HFFc6 (cell line): ENCODE measurements at regions not wholly inside any gene's neighbourhood (a gene's known extent, or its start where the extent isn't known, plus 50 kb on each side); places are given as distances from the start of the nearest gene placed in this dataset.

Experiments used
- DNase-seq: peaks from one replicate; pipeline ENCODE4 v3.0.0-alpha.2; 2018
- H3K27ac Mint-ChIP-seq: 2 replicates; pipeline ENCODE4 v1.8.0; 2020; ENCODE audit warnings: mild to moderate bottlenecking, mixed read lengths
- H3K27me3 Mint-ChIP-seq: 2 replicates; pipeline ENCODE4 v1.8.0; 2021; ENCODE audit warnings: mild to moderate bottlenecking, moderate library complexity, mixed read lengths; ENCODE audit not compliant: insufficient read depth
- H3K36me3 Mint-ChIP-seq: 2 replicates; pipeline ENCODE4 v1.8.0; 2021; ENCODE audit warnings: low read depth, mixed read lengths
- H3K4me1 Mint-ChIP-seq: 2 replicates; pipeline ENCODE4 v1.8.0; 2020; ENCODE audit warnings: low read depth, mixed read lengths
- H3K4me3 Mint-ChIP-seq: 2 replicates; pipeline ENCODE4 v1.8.0; 2020; ENCODE audit warnings: mild to moderate bottlenecking, moderate library complexity, mixed read lengths
- H3K9me3 Mint-ChIP-seq: 2 replicates; pipeline ENCODE4 v1.8.0; 2020; ENCODE audit warnings: mild to moderate bottlenecking, mixed read lengths
- CTCF ChIP-seq: fragments of 200-600 bp; sonication (generic); IDR thresholded peaks from 2 replicates; pipeline ENCODE4 v1.5.0; 2021; ENCODE audit warnings: antibody characterized with exemption, mild to moderate bottlenecking

DNA sequence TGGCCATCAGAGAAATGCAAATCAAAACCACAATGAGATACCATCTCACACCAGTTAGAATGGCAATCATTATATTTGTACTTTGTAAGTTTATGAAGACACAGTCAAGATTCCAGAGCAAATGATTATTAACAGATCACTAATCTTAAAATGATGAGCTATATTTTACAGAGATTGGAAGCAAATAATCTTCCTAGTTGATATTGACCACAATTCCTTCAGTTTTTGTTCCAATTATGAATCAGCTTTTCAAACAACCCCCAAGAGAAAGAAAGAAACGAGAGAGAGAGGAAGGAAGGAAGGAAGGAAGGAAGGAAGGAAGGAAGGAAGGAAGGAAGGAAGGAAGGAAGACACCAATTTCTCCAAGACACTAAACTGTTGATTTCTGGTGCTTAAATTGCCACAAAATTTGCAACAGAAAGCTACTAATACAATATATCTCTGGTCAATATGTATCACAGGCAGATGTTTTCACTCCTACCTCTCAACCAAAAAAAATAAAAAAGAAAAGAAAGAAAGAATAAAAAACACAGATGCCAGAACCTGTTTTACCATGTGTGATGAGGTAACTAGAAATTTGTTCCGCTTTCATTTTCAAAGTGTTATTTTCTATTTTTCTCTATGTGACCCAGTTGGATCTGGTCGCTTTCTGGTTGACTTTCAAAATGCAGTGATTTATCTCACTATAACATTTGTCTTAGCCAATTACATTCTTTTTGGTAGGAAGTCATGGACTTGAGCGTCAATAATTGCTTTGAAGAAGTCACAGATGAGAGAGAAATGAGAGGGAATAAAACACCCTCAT lies 1609.6 kb downstream of the SI start:
- H3K27me3 Mint-ChIP-seq = no peaks in the 10 kb centered on the region
- H3K4me1 Mint-ChIP-seq = no peaks in the 10 kb centered on the region
- peaks cover 26% of the 10 kb centered on the region for H3K9me3 Mint-ChIP-seq
- TF ChIP-seq CTCF = no peak
- no peaks in the 10 kb centered on the region for H3K36me3 Mint-ChIP-seq
- no peak overlapping the region for H3K27ac Mint-ChIP-seq
- DNase-seq = no peak
- H3K4me3 Mint-ChIP-seq = no peak overlapping the region

DNA sequence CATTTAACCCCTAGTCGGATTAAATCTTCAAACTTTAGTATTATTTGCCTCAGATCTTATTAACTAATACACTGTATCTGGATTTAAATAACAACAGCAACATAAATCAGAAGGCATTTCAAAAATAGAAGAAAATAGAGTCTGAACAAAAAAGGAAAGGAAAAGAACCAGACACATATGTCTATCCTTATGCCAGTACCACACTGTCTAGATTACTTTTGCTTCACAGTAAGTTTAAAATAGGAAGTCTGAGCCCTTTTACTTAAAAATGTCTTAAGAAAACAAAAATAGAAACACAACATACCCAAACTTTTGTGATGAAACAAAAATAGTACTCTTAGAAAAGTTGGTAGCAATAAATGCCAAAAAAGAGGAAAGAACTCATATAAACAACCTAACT lies 1615.8 kb downstream of the SI start:
- H3K4me3 Mint-ChIP-seq = no peak overlapping the region
- DNase-seq = no peak
- TF ChIP-seq CTCF = no peak
- H3K4me1 Mint-ChIP-seq = no peaks in the 10 kb centered on the region
- H3K27me3 Mint-ChIP-seq = no peaks in the 10 kb centered on the region
- H3K36me3 Mint-ChIP-seq = no peaks in the 10 kb centered on the region
- H3K9me3 Mint-ChIP-seq = peaks cover 20% of the 10 kb centered on the region
- no peak overlapping the region for H3K27ac Mint-ChIP-seq

- Mint-ChIP-seq H3K4me3 (no peak overlapping the region), H3K9me3 (peaks cover 30% of the 10 kb centered on the region), H3K27me3 (no peaks in the 10 kb centered on the region), H3K36me3 (no peaks in the 10 kb centered on the region; the same call in 1 of the 2 replicates), H3K4me1 (no peaks in the 10 kb centered on the region), H3K27ac (no peak overlapping the region)
- DNase-seq = no peak
- TF ChIP-seq CTCF = no peak
Measured at GRCh38 chr3:163450698-163451097, 1627.6 kb downstream of the SI start.

DNA sequence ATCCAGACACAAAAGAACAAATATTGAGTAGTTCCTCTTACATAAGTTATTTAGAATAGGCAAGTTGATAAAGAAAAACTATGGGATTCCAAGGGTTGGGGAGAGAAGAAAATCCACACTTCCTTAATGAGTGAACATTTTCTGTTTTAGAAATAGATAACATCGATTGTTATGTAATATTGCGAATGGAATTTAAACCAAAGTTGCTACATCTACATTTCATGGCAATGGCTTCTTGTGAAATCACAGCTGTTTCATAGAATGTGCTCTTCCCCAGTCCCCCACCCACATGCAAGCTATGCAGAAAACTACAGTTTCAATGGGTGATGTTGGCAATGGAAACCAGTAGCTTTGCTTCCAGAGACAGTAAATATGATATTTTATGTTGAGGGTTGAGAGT lies 1639.5 kb downstream of the SI start:
- Mint-ChIP-seq H3K4me1 (no peaks in the 10 kb centered on the region), H3K27ac (no peak overlapping the region), H3K27me3 (no peaks in the 10 kb centered on the region), H3K9me3 (peaks cover 17% of the 10 kb centered on the region), H3K4me3 (no peak overlapping the region), H3K36me3 (no peaks in the 10 kb centered on the region)
- TF ChIP-seq CTCF = no peak
- DNase-seq = no peak

DNA sequence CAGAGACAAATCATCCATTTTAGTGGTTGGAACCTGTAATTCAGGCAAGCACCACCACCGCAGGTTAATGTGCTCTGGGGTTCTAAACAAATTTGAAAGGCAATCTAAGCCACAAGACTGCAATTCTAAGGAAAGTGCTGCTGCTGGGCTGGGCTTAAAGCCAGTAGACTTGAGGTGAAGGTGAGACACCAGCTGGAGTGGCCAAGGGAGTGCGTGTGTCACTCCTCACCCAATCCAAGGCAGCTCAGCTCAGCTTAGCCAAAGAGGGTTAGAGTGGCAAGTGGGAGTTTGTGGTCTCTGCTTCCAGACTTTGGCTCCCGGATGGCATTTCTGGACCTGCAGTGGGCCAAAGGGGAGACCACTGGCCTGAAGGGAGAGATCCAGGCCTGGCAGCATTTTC lies 1655.6 kb downstream of the SI start:
- no peak for DNase-seq
- H3K27me3 Mint-ChIP-seq = no peaks in the 10 kb centered on the region; the same call in none of the 2 replicates

More for the DNA sequence above, 1655.6 kb downstream of the SI start:
- no peak for TF ChIP-seq CTCF
- no peaks in the 10 kb centered on the region for H3K36me3 Mint-ChIP-seq
- peaks cover 15% of the 10 kb centered on the region for H3K9me3 Mint-ChIP-seq
- H3K27ac Mint-ChIP-seq = no peak overlapping the region
- H3K4me3 Mint-ChIP-seq = no peak overlapping the region
- no peaks in the 10 kb centered on the region for H3K4me1 Mint-ChIP-seq
